Hepatic stellate cell (primary cell): ENCODE measurements at regions not wholly inside any gene's neighbourhood (a gene's known extent, or its start where the extent isn't known, plus 50 kb on each side); places are given as distances from the start of the nearest gene placed in this dataset.
A peak's percentile ranks its signal among the peaks of the same experiment; 100 is the strongest.
"Not testable (repeated sequence)": the region's sequence is repeated elsewhere in the genome, so short reads cannot be mapped to it uniquely, and the experiment has no call there.

ENCODE experiments used
- DNase-seq: peaks from one replicate; pipeline ENCODE4 v3.0.0; 2011; ENCODE audit warnings: low spot score

- no peak for DNase-seq
Measured at GRCh38 chr1:238648296-238648695, 738.1 kb upstream of the CHRM3 start.

- DNase-seq, result peak; percentile 40
Measured at GRCh38 chr1:238647877-238648276, 738.5 kb upstream of the CHRM3 start.

GRCh38 chr1:238642231-238642630 is 744.1 kb upstream of the CHRM3 start:
- DNase-seq, result no peak

- DNase-seq, result no peak
Measured at GRCh38 chr1:238639861-238640260, 746.5 kb upstream of the CHRM3 start.

GRCh38 chr1:238628110-238628509 is 737.4 kb upstream of the ZP4 start:
- no peak for DNase-seq

- no peak for DNase-seq
Measured at GRCh38 chr1:238624776-238625175, 734.1 kb upstream of the ZP4 start.

- no peak for DNase-seq
Measured at GRCh38 chr1:238621405-238621804, 730.7 kb upstream of the ZP4 start.

- no peak for DNase-seq
Measured at GRCh38 chr1:238619652-238620051, 728.9 kb upstream of the ZP4 start.

- no peak for DNase-seq
Measured at GRCh38 chr1:238611406-238611805, 720.7 kb upstream of the ZP4 start.

GRCh38 chr1:238608144-238608543 is 717.4 kb upstream of the ZP4 start:
- no peak for DNase-seq

- no peak for DNase-seq
Measured at GRCh38 chr1:238606896-238607295, 716.2 kb upstream of the ZP4 start.

- DNase-seq, result no peak
Measured at GRCh38 chr1:238606457-238606856, 715.7 kb upstream of the ZP4 start.

- DNase-seq, result no peak
Measured at GRCh38 chr1:238604357-238604756, 713.6 kb upstream of the ZP4 start.

- not testable (repeated sequence) for DNase-seq
Measured at GRCh38 chr1:238601604-238602003, 710.9 kb upstream of the ZP4 start.

GRCh38 chr1:238596703-238597102 is 706.0 kb upstream of the ZP4 start:
- no peak for DNase-seq

- no peak for DNase-seq
Measured at GRCh38 chr1:238592621-238593020, 701.9 kb upstream of the ZP4 start.

GRCh38 chr1:238589843-238590435 is 699.2 kb upstream of the ZP4 start:
- DNase-seq, result no peak

- DNase-seq, result no peak
Measured at GRCh38 chr1:238582816-238583215, 692.1 kb upstream of the ZP4 start.

GRCh38 chr1:238581332-238581731 is 690.6 kb upstream of the ZP4 start:
- DNase-seq, result no peak

- no peak for DNase-seq
Measured at GRCh38 chr1:238568735-238569134, 678.0 kb upstream of the ZP4 start.

GRCh38 chr1:238562341-238562740 is 671.6 kb upstream of the ZP4 start:
- DNase-seq, result no peak

GRCh38 chr1:238558746-238559145 is 668.0 kb upstream of the ZP4 start:
- no peak for DNase-seq

GRCh38 chr1:238558156-238558555 is 667.4 kb upstream of the ZP4 start:
- no peak for DNase-seq

GRCh38 chr1:238552271-238552670 is 661.5 kb upstream of the ZP4 start:
- peak; percentile 2 for DNase-seq

GRCh38 chr1:238549137-238549536 is 658.4 kb upstream of the ZP4 start:
- DNase-seq, result no peak
